Ovary (tissue), 7 donors: ENCODE measurements at regions not wholly inside any gene's neighbourhood (a gene's known extent, or its start where the extent isn't known, plus 50 kb on each side); places are given as distances from the start of the nearest gene placed in this dataset.

Experiments used
- DNase-seq, 5 donors: peaks; one replicate each; pipeline ENCODE4 v3.0.0-alpha.2; 2019 to 2020
- H3K27ac ChIP-seq, 2 donors: fragments of 200-600 bp; one replicate each; pipeline versions ENCODE4 v1.5.1 to v1.8.0; 2019 to 2022
- H3K27me3 ChIP-seq: fragments of 200-600 bp; one replicate; pipeline ENCODE4 v1.8.0; 2022
- H3K36me3 ChIP-seq: fragments of 200-600 bp; sonication (generic); one replicate; pipeline ENCODE4 v1.5.1; 2019
- H3K4me1 ChIP-seq: one replicate; pipeline ENCODE4 v1.8.1; 2013; ENCODE audit warnings: mild to moderate bottlenecking, moderate library complexity; ENCODE audit not compliant: insufficient read depth
- H3K4me3 ChIP-seq: fragments of 200-600 bp; sonication (generic); one replicate; pipeline ENCODE4 v1.5.1; 2017
- H3K9me3 ChIP-seq, 2 donors: fragments of 200-600 bp in 1 of 2; sonication (generic) in 1 of 2; one replicate each; pipeline versions ENCODE4 v1.5.1 to v1.8.1; 2013 to 2019; ENCODE audit warnings: mild to moderate bottlenecking in 1 of 2, moderate library complexity in 1 of 2
- CTCF ChIP-seq, 3 donors: fragments of 450-650 bp in 2 of 3; fragments of 200-600 bp in 1 of 3; IDR thresholded peaks; one replicate each; pipeline versions ENCODE4 v1.5.1 to v1.8.0; 2016 to 2022; ENCODE audit warnings: antibody characterized with exemption in 3 of 3, mild to moderate bottlenecking in 1 of 3
- EP300 ChIP-seq: sonication (generic); formaldehyde crosslinking; IDR thresholded peaks from one replicate; pipeline ENCODE4 v1.6.1; 2017; ENCODE audit warnings: antibody characterized with exemption
- POLR2A ChIP-seq: fragments of 450-650 bp; IDR thresholded peaks from one replicate; pipeline ENCODE4 v1.6.1; 2017; ENCODE audit warnings: antibody characterized with exemption, mild to moderate bottlenecking, moderate library complexity
- WGBS, 3 donors: extraction: QIAGEN DNeasy Blood & Tissue Kit in 1 of 3; methylation state at CpG; one replicate each; pipeline versions ENCODE4 v1.1.5 to v1.1.7; 2013 to 2017; 5-methylcytosine and 5-hydroxymethylcytosine counted together
- intact Hi-C, 4 donors: fragments of 100-400 bp; cut with DNase I; formaldehyde crosslinking; loops; one replicate each; pipeline versions ENCODE4 v1.11.0 to v1.15.1; 2022 to 2023
- donor health status: DM: no; HTN: no; CAD: no; lungs with moderate emphysema.
- donor health status: DM: no; HTN: no; CAD: no.
- donor health status: Bipolar disorder and iron deficiency.
- donor health status: DM: no; HTN: no; CAD: no.
- donor health status: DM: yes; HTN: yes; CAD: no.

GRCh38 chr6:120875900-120876299 lies 458.4 kb downstream of the TBC1D32 start:
- TF ChIP-seq CTCF (IDR thresholded peaks at IDR 0.05) (no peak), EP300 (no peak), POLR2A (no peak)
- WGBS, 3 donors = 51 to 58% (median 55%) methylated on average over 1 of the region's 1 CpG
- Histone ChIP-seq H3K27ac (no peak overlapping the region), H3K4me3 (no peak overlapping the region), H3K27me3 (no peaks in the 10 kb centered on the region), H3K9me3 (no peaks in the 10 kb centered on the region), H3K36me3 (no peaks in the 10 kb centered on the region), H3K4me1 (no peaks in the 10 kb centered on the region)
- intact Hi-C loops = no loop called here
- no peak for DNase-seq

GRCh38 chr6:120874422-120874821 lies 459.9 kb downstream of the TBC1D32 start:
- H3K27ac ChIP-seq = no peak overlapping the region
- peak in 1 of 5 donors; percentile 6 for DNase-seq
- no peaks in the 10 kb centered on the region for H3K36me3 ChIP-seq
- H3K27me3 ChIP-seq = no peaks in the 10 kb centered on the region
- WGBS, 3 donors = 83 to 90% (median 88%) methylated on average over 6 of the region's 6 CpGs
- no peak for TF ChIP-seq EP300
- no peak for TF ChIP-seq POLR2A
- TF ChIP-seq CTCF (IDR thresholded peaks at IDR 0.05) = no peak
- intact Hi-C loops = no loop called here
- H3K9me3 ChIP-seq = no peaks in the 10 kb centered on the region
- H3K4me1 ChIP-seq = no peaks in the 10 kb centered on the region
- no peak overlapping the region for H3K4me3 ChIP-seq

GRCh38 chr6:120873125-120873865 lies 461.0 kb downstream of the TBC1D32 start:
- TF ChIP-seq EP300 = no peak
- no peak for TF ChIP-seq POLR2A
- TF ChIP-seq CTCF (IDR thresholded peaks at IDR 0.05) = no peak
- Histone ChIP-seq H3K9me3 (no peaks in the 10 kb centered on the region), H3K4me3 (no peak overlapping the region), H3K27me3 (no peaks in the 10 kb centered on the region), H3K36me3 (no peaks in the 10 kb centered on the region), H3K27ac (no peak overlapping the region), H3K4me1 (no peaks in the 10 kb centered on the region)
- DNase-seq = peak in 2 of 5 donors; percentile 5 to 12
- WGBS, 3 donors = 83 to 93% (median 91%) methylated on average over 7 of the region's 7 CpGs
- intact Hi-C loops = no loop called here

- no peaks in the 10 kb centered on the region for H3K9me3 ChIP-seq
- H3K4me1 ChIP-seq = no peaks in the 10 kb centered on the region
- 85 to 88% (median 87%) methylated on average over 10 of the region's 10 CpGs for WGBS, 3 donors
- TF ChIP-seq EP300 (no peak), CTCF (IDR thresholded peaks at IDR 0.05) (no peak), POLR2A (no peak)
- H3K4me3 ChIP-seq = no peak overlapping the region
- no peaks in the 10 kb centered on the region for H3K27me3 ChIP-seq
- H3K27ac ChIP-seq = no peak overlapping the region
- H3K36me3 ChIP-seq = no peaks in the 10 kb centered on the region
- intact Hi-C loops = no loop called here
- DNase-seq = peak in 1 of 5 donors; percentile 5
Measured at GRCh38 chr6:120872262-120872578, 462.1 kb downstream of the TBC1D32 start.
